Ascending aorta (tissue), 2 donors: ENCODE measurements at regions not wholly inside any gene's neighbourhood (a gene's known extent, or its start where the extent isn't known, plus 50 kb on each side); places are given as distances from the start of the nearest gene placed in this dataset.

Source experiments
- DNase-seq, 2 donors: peaks; one replicate each; pipeline ENCODE4 v3.0.0-alpha.2; 2019; ENCODE audit warnings: low spot score in 2 of 2
- H3K27ac ChIP-seq, 2 donors: fragments of 200-600 bp; sonication (generic); one replicate each; pipeline ENCODE4 v1.5.1; 2016 to 2017; ENCODE audit warnings: mild to moderate bottlenecking in 1 of 2
- H3K27me3 ChIP-seq: fragments of 200-600 bp; sonication (generic); one replicate; pipeline ENCODE4 v1.5.1; 2017
- H3K36me3 ChIP-seq, 2 donors: fragments of 200-600 bp; sonication (generic); one replicate each; pipeline ENCODE4 v1.5.1; 2016
- H3K4me1 ChIP-seq, 2 donors: fragments of 200-600 bp; sonication (generic); one replicate each; pipeline ENCODE4 v1.5.1; 2016 to 2017; ENCODE audit warnings: mild to moderate bottlenecking in 1 of 2
- H3K4me3 ChIP-seq, 2 donors: fragments of 200-600 bp; sonication (generic); one replicate each; pipeline ENCODE4 v1.5.1; 2016 to 2017; ENCODE audit warnings: mild to moderate bottlenecking in 1 of 2
- H3K9me3 ChIP-seq, 2 donors: fragments of 200-600 bp; sonication (generic); one replicate each; pipeline ENCODE4 v1.5.1; 2016
- CTCF ChIP-seq, 3 experiments: fragments of 200-600 bp in 2 of 3; fragments of 450-650 bp in 1 of 3; sonication (generic) in 2 of 3; IDR thresholded peaks; one replicate each; pipeline ENCODE4 v1.5.1; 2016 to 2019; ENCODE audit warnings: antibody characterized with exemption in 3 of 3, mild to moderate bottlenecking in 1 of 3, moderate library complexity in 1 of 3
- intact Hi-C: fragments of 100-400 bp; cut with DNase I; formaldehyde crosslinking; loops from one replicate; pipeline ENCODE4 v1.15.1; 2023

GRCh38 chr18:39661856-39662366, 2096.3 kb upstream of the CELF4 start:
- no peaks in the 10 kb centered on the region for H3K27me3 ChIP-seq
- H3K36me3 ChIP-seq = no peaks in the 10 kb centered on the region
- TF ChIP-seq CTCF (IDR thresholded peaks at IDR 0.05) = no peak
- H3K9me3 ChIP-seq = no peaks in the 10 kb centered on the region
- DNase-seq = no peak
- intact Hi-C loops = no loop called here
- H3K4me3 ChIP-seq = no peak overlapping the region
- no peak overlapping the region for H3K27ac ChIP-seq
- no peaks in the 10 kb centered on the region for H3K4me1 ChIP-seq

- H3K4me3 ChIP-seq = no peak overlapping the region
- H3K9me3 ChIP-seq = no peaks in the 10 kb centered on the region
- DNase-seq = no peak
- H3K4me1 ChIP-seq = no peaks in the 10 kb centered on the region
- H3K36me3 ChIP-seq = no peaks in the 10 kb centered on the region
- H3K27ac ChIP-seq = no peak overlapping the region
- intact Hi-C loops = no loop called here
- no peaks in the 10 kb centered on the region for H3K27me3 ChIP-seq
- TF ChIP-seq CTCF (IDR thresholded peaks at IDR 0.05) = no peak
Measured at GRCh38 chr18:39660141-39660540, 2094.5 kb upstream of the CELF4 start.

- no peaks in the 10 kb centered on the region for H3K36me3 ChIP-seq
- H3K4me3 ChIP-seq = no peak overlapping the region
- no peak for DNase-seq
- H3K4me1 ChIP-seq = no peaks in the 10 kb centered on the region
- no peak overlapping the region for H3K27ac ChIP-seq
- H3K27me3 ChIP-seq = no peaks in the 10 kb centered on the region
- intact Hi-C loops = no loop called here
- no peak for TF ChIP-seq CTCF (IDR thresholded peaks at IDR 0.05)
- no peaks in the 10 kb centered on the region for H3K9me3 ChIP-seq
Measured at GRCh38 chr18:39655341-39655740, 2089.7 kb upstream of the CELF4 start.

- Histone ChIP-seq H3K4me1 (no peaks in the 10 kb centered on the region), H3K4me3 (no peak overlapping the region), H3K9me3 (no peaks in the 10 kb centered on the region), H3K36me3 (no peaks in the 10 kb centered on the region), H3K27ac (no peak overlapping the region), H3K27me3 (no peaks in the 10 kb centered on the region)
- TF ChIP-seq CTCF (IDR thresholded peaks at IDR 0.05) = no peak
- intact Hi-C loops = no loop called here
- DNase-seq = no peak
Measured at GRCh38 chr18:39653221-39653620, 2087.6 kb upstream of the CELF4 start.

- no peak for TF ChIP-seq CTCF (IDR thresholded peaks at IDR 0.05)
- intact Hi-C loops = no loop called here
Measured at GRCh38 chr18:39648616-39649015, 2083.0 kb upstream of the CELF4 start.

More at GRCh38 chr18:39648616-39649015, 2083.0 kb upstream of the CELF4 start:
- DNase-seq = no peak
- H3K9me3 ChIP-seq = no peaks in the 10 kb centered on the region
- no peak overlapping the region for H3K4me3 ChIP-seq
- H3K27ac ChIP-seq = no peak overlapping the region
- H3K36me3 ChIP-seq = no peaks in the 10 kb centered on the region
- H3K4me1 ChIP-seq = no peaks in the 10 kb centered on the region
- no peaks in the 10 kb centered on the region for H3K27me3 ChIP-seq
